Astrocyte of the cerebellum (primary cell): ENCODE measurements at regions not wholly inside any gene's neighbourhood (a gene's known extent, or its start where the extent isn't known, plus 50 kb on each side); places are given as distances from the start of the nearest gene placed in this dataset.

Source experiments
- DNase-seq: peaks from one replicate; pipeline ENCODE4 v3.0.0-alpha.2; 2011; ENCODE audit warnings: low read depth
- H3K4me3 ChIP-seq: 2 replicates; pipeline ENCODE4 v1.5.1; 2011; ENCODE audit warnings: mild to moderate bottlenecking, low read depth, low read length, moderate library complexity
- CTCF ChIP-seq: IDR thresholded peaks from 2 replicates; pipeline ENCODE4 v1.5.1; 2012; ENCODE audit warnings: low read length, low read depth, moderate library complexity, mild to moderate bottlenecking; ENCODE audit errors: missing control alignments
- in situ Hi-C: cut with HindIII; loops from 2 replicates; pipeline ENCODE4 v1.10.0; 2017; ENCODE audit warnings: low sequenced_read_pairs

- in situ Hi-C loops, result no loop called here
- no peak for TF ChIP-seq CTCF
- no peak overlapping the region for H3K4me3 ChIP-seq
- no peak for DNase-seq
These were observed 243.7 kb downstream of the RASEF start for GRCh38 chr9:82819260-82819659.

- TF ChIP-seq CTCF, result no peak
- H3K4me3 ChIP-seq, result no peak overlapping the region
- in situ Hi-C loops, result no loop called here
- DNase-seq, result no peak
These were observed 242.8 kb downstream of the RASEF start for GRCh38 chr9:82820186-82820585.

GRCh38 chr9:82829818-82830217 is 233.1 kb downstream of the RASEF start:
- no peak for DNase-seq
- in situ Hi-C loops, result no loop called here
- no peak for TF ChIP-seq CTCF

GRCh38 chr9:82865524-82865923 is 197.4 kb downstream of the RASEF start:
- in situ Hi-C loops, result no loop called here
- TF ChIP-seq CTCF, result no peak
- no peak for DNase-seq
- H3K4me3 ChIP-seq, result no peak overlapping the region

More at GRCh38 chr9:82829818-82830217, 233.1 kb downstream of the RASEF start:
- H3K4me3 ChIP-seq, result no peak overlapping the region

GRCh38 chr9:82880336-82881050 is 182.4 kb downstream of the RASEF start:
- no peak overlapping the region for H3K4me3 ChIP-seq
- DNase-seq, result no peak
- TF ChIP-seq CTCF, result no peak
- in situ Hi-C loops, result no loop called here

- DNase-seq, result no peak
- in situ Hi-C loops, result no loop called here
- H3K4me3 ChIP-seq, result no peak overlapping the region
- TF ChIP-seq CTCF, result no peak
These were observed 180.8 kb downstream of the RASEF start for GRCh38 chr9:82882138-82882537.

GRCh38 chr9:82882748-82883147 is 180.2 kb downstream of the RASEF start:
- DNase-seq, result peak; percentile 16
- no peak overlapping the region for H3K4me3 ChIP-seq
- TF ChIP-seq CTCF, result no peak
- in situ Hi-C loops, result no loop called here
